HG03108 (cell line): ENCODE measurements at regions not wholly inside any gene's neighbourhood (a gene's known extent, or its start where the extent isn't known, plus 50 kb on each side); places are given as distances from the start of the nearest gene placed in this dataset.

Experiments
- ATAC-seq: cut with Tn5 transposase; IDR thresholded peaks from one replicate; pipeline ENCODE4 v1.9.1; 2021; ENCODE audit warnings: moderate library complexity; ENCODE audit not compliant: unreplicated experiment

GRCh38 chr2:186433040-186433439, 53.0 kb upstream of the ZC3H15 start:
- no peak for ATAC-seq

GRCh38 chr2:186433777-186434432, 52.2 kb upstream of the ZC3H15 start:
- ATAC-seq: no peak
